RWPE2 (cell line): ENCODE measurements at regions not wholly inside any gene's neighbourhood (a gene's known extent, or its start where the extent isn't known, plus 50 kb on each side); places are given as distances from the start of the nearest gene placed in this dataset.

ENCODE experiments used
- ATAC-seq: fragments of 200-7000 bp; cut with Tn5 transposase; 3 replicates; pipeline ENCODE4 v1.9.1; 2021; ENCODE audit warnings: low read depth
- DNase-seq: peaks from one replicate; pipeline ENCODE4 v3.0.0-alpha.2; 2020; ENCODE audit warnings: low spot score
- H3K27ac ChIP-seq: fragments of 450-650 bp; 2 replicates; pipeline ENCODE4 v1.5.1; 2017; ENCODE audit warnings: mild to moderate bottlenecking; ENCODE audit not compliant: poor library complexity, severe bottlenecking
- H3K27me3 ChIP-seq: fragments of 250-450 bp; sonication (Bioruptor Pico); 2 replicates; pipeline ENCODE4 v1.5.1; 2021; ENCODE audit warnings: mild to moderate bottlenecking, moderate library complexity; ENCODE audit not compliant: insufficient read depth, poor library complexity, severe bottlenecking
- H3K36me3 ChIP-seq: fragments of 250-450 bp; sonication (Bioruptor Pico); 2 replicates; pipeline ENCODE4 v1.5.1; 2020; ENCODE audit warnings: low read depth, mild to moderate bottlenecking, moderate library complexity
- H3K4me1 ChIP-seq: fragments of 250-450 bp; sonication (Bioruptor Pico); 2 replicates; pipeline ENCODE4 v1.5.1; 2021; ENCODE audit warnings: mild to moderate bottlenecking, moderate library complexity; ENCODE audit not compliant: insufficient read depth, poor library complexity, severe bottlenecking
- H3K4me3 ChIP-seq: fragments of 250-450 bp; sonication (Bioruptor Pico); 2 replicates; pipeline ENCODE4 v1.5.1; 2021; ENCODE audit warnings: mild to moderate bottlenecking, moderate library complexity; ENCODE audit not compliant: severe bottlenecking
- H3K9me3 ChIP-seq: fragments of 250-450 bp; sonication (Bioruptor Pico); 2 replicates; pipeline ENCODE4 v1.5.1; 2021; ENCODE audit warnings: mild to moderate bottlenecking, moderate library complexity; ENCODE audit not compliant: severe bottlenecking
- CTCF ChIP-seq: fragments of 450-650 bp; IDR thresholded peaks from one replicate; pipeline ENCODE4 v1.5.1; 2017; ENCODE audit warnings: mild to moderate bottlenecking, moderate library complexity; ENCODE audit not compliant: poor library complexity, severe bottlenecking

- Histone ChIP-seq H3K36me3 (no peaks in the 10 kb centered on the region), H3K9me3 (no peaks in the 10 kb centered on the region), H3K27me3 (no peaks in the 10 kb centered on the region), H3K27ac (no peak overlapping the region), H3K4me1 (no peaks in the 10 kb centered on the region), H3K4me3 (no peak overlapping the region)
- no peak for TF ChIP-seq CTCF
- DNase-seq (no peak), ATAC-seq (no peak)
Observed at GRCh38 chr10:55460008-55460407, 659.0 kb upstream of the PCDH15 start.

- no peak for ATAC-seq
- no peaks in the 10 kb centered on the region for H3K4me1 ChIP-seq
Observed at GRCh38 chr10:55449981-55450380, 649.0 kb upstream of the PCDH15 start.

GRCh38 chr10:55446441-55447002 is 645.5 kb upstream of the PCDH15 start:
- TF ChIP-seq CTCF, result no peak

More at GRCh38 chr10:55449981-55450380, 649.0 kb upstream of the PCDH15 start:
- no peak for TF ChIP-seq CTCF
- DNase-seq, result no peak
- Histone ChIP-seq H3K9me3 (no peaks in the 10 kb centered on the region), H3K27me3 (no peaks in the 10 kb centered on the region), H3K4me3 (no peak overlapping the region), H3K27ac (no peak overlapping the region), H3K36me3 (no peaks in the 10 kb centered on the region)

GRCh38 chr10:55441777-55442176 is 640.7 kb upstream of the PCDH15 start:
- Histone ChIP-seq H3K27ac (no peak overlapping the region), H3K9me3 (no peaks in the 10 kb centered on the region), H3K36me3 (no peaks in the 10 kb centered on the region), H3K4me3 (no peak overlapping the region), H3K4me1 (no peaks in the 10 kb centered on the region), H3K27me3 (no peaks in the 10 kb centered on the region)
- no peak for TF ChIP-seq CTCF
- ATAC-seq (no peak), DNase-seq (no peak)

More at GRCh38 chr10:55446441-55447002, 645.5 kb upstream of the PCDH15 start:
- no peak overlapping the region for H3K27ac ChIP-seq
- H3K27me3 ChIP-seq, result no peaks in the 10 kb centered on the region
- no peaks in the 10 kb centered on the region for H3K4me1 ChIP-seq
- no peaks in the 10 kb centered on the region for H3K36me3 ChIP-seq
- ATAC-seq (no peak), DNase-seq (no peak)
- H3K4me3 ChIP-seq, result no peak overlapping the region
- no peaks in the 10 kb centered on the region for H3K9me3 ChIP-seq

- ATAC-seq, result no peak
- no peak overlapping the region for H3K27ac ChIP-seq
Observed at GRCh38 chr10:55426138-55426537, 625.1 kb upstream of the PCDH15 start.

More at GRCh38 chr10:55426138-55426537, 625.1 kb upstream of the PCDH15 start:
- H3K4me1 ChIP-seq, result no peaks in the 10 kb centered on the region
- H3K4me3 ChIP-seq, result no peak overlapping the region
- no peaks in the 10 kb centered on the region for H3K36me3 ChIP-seq
- DNase-seq, result no peak
- no peaks in the 10 kb centered on the region for H3K27me3 ChIP-seq
- H3K9me3 ChIP-seq, result no peaks in the 10 kb centered on the region
- no peak for TF ChIP-seq CTCF
